ENCODE measurements at regions not wholly inside any gene's neighbourhood (a gene's known extent, or its start where the extent isn't known, plus 50 kb on each side); places are given as distances from the start of the nearest gene placed in this dataset.

- Mint-ChIP-seq H3K36me3 (ENCODE audit: insufficient read depth in 1 of 3, low read depth in 3 of 3) (peaks cover 0 to 1% (median 0%) of the 10 kb centered on the region in 3 experiments; a peak in 1 of 7 replicates), H3K27me3 (ENCODE audit: low read depth) (no peaks in the 10 kb centered on the region), H3K4me3 (no peak overlapping the region), H3K4me1 (peaks cover 2 to 4% of the 10 kb centered on the region in 2 experiments; a peak in 3 of 4 replicates), H3K9me3 (peaks cover 3 to 6% of the 10 kb centered on the region in 2 experiments; a peak in 3 of 5 replicates), H3K27ac (no peak overlapping the region)
- H3K18ac ChIP-seq (ENCODE audit: insufficient read length, low read depth, low read length) = no peak overlapping the region
- H3K27ac ChIP-seq (ENCODE audit: insufficient read length, low read depth, low read length) = no peak overlapping the region
- no peak overlapping the region for H3K9ac ChIP-seq (ENCODE audit: extremely low read depth, insufficient read length, low read length)
- H2BK120ac ChIP-seq (ENCODE audit: low read depth, low read length, poor library complexity, severe bottlenecking) = no peak overlapping the region
- H3K4me1 ChIP-seq (ENCODE audit: insufficient read depth, low read length) = no peaks in the 10 kb centered on the region
- no peak overlapping the region for H4K91ac ChIP-seq (ENCODE audit: insufficient read length, low read depth, low read length)
- H3K4me2 ChIP-seq (ENCODE audit: insufficient read depth, insufficient read length, low read length) = no peak overlapping the region
- no peak overlapping the region for H2BK5ac ChIP-seq (ENCODE audit: insufficient read length, low read length)
- no peak overlapping the region for H3K14ac ChIP-seq (ENCODE audit: insufficient read depth, low read length)
- no peak overlapping the region for H3K4ac ChIP-seq (ENCODE audit: low read depth, low read length)
- no peaks in the 10 kb centered on the region for H3K23me2 ChIP-seq (ENCODE audit: insufficient read length, low read depth, low read length, poor library complexity, severe bottlenecking)
- H3K27me3 ChIP-seq (ENCODE audit: insufficient read depth, low read length) = no peaks in the 10 kb centered on the region
- no peak for DNase-seq
- no peak for TF ChIP-seq CTCF (conservative IDR thresholded peaks at IDR 0.05)
- no peak overlapping the region for H2BK20ac ChIP-seq (ENCODE audit: low read depth, low read length, poor library complexity, severe bottlenecking)
- no peaks in the 10 kb centered on the region for H3K79me2 ChIP-seq (ENCODE audit: insufficient read depth, low read length)
- H2BK15ac ChIP-seq (ENCODE audit: low read depth, low read length) = no peak overlapping the region
- no peak overlapping the region for H3K23ac ChIP-seq (ENCODE audit: insufficient read length, low read depth, low read length)
- no peaks in the 10 kb centered on the region for H3K9me3 ChIP-seq (ENCODE audit: control insufficient read depth, low read depth, low read length)
- no CpG with 5 or more reads among the region's 4 CpGs for WGBS (ENCODE audit: extremely low coverage, insufficient read length, low lambda C conversion rate)
- H2AK5ac ChIP-seq (ENCODE audit: insufficient read length, low read length) = no peak overlapping the region
- H3K79me1 ChIP-seq (ENCODE audit: insufficient read depth, low read depth, low read length, poor library complexity, severe bottlenecking) = no peaks in the 10 kb centered on the region
- H3K56ac ChIP-seq (ENCODE audit: insufficient read length, low read depth, low read length) = no peak overlapping the region
- no peaks in the 10 kb centered on the region for H4K20me1 ChIP-seq (ENCODE audit: control insufficient read depth, insufficient read depth, insufficient read length)
- H2BK12ac ChIP-seq (ENCODE audit: insufficient read length, low read depth, low read length) = no peak overlapping the region
- no peak overlapping the region for H2AFZ ChIP-seq (ENCODE audit: low read length)
- H3T11ph ChIP-seq (ENCODE audit: low read length) = no peak overlapping the region
- no peak overlapping the region for H4K8ac ChIP-seq (replicated peaks; ENCODE audit: insufficient read length, low read depth, low read length)
- H4K5ac ChIP-seq (ENCODE audit: insufficient read length, low read depth, low read length) = no peak overlapping the region
Measured at GRCh38 chr1:185409345-185409744, 92.3 kb upstream of the IVNS1ABP start.

All from H9 (cell line).